GM23338 (cell line): ENCODE measurements at regions not wholly inside any gene's neighbourhood (a gene's known extent, or its start where the extent isn't known, plus 50 kb on each side); places are given as distances from the start of the nearest gene placed in this dataset.

Experiments used
- ATAC-seq: fragments of 200-7000 bp; cut with Tn5 transposase; 3 replicates; pipeline ENCODE4 v1.9.1; 2020
- DNase-seq: peaks from one replicate; pipeline ENCODE4 v3.0.0-alpha.2; 2015; ENCODE audit warnings: low spot score
- H2AFZ ChIP-seq: fragments of 200-600 bp; sonication (generic); 2 replicates; pipeline ENCODE4 v1.8.0; 2016; ENCODE audit warnings: antibody characterized with exemption, mild to moderate bottlenecking, moderate library complexity
- H3F3A ChIP-seq: fragments of 200-600 bp; sonication (generic); replicated peaks from 2 replicates; pipeline ENCODE4 v1.8.0; 2017; ENCODE audit warnings: antibody characterized with exemption, mixed run types, low read depth
- H3K27ac ChIP-seq: fragments of 200-600 bp; sonication (generic); 2 replicates; pipeline ENCODE4 v1.6.1; 2016; ENCODE audit warnings: low read depth
- H3K27me3 ChIP-seq: fragments of 200-600 bp; sonication (generic); 2 replicates; pipeline ENCODE4 v1.8.0; 2016; ENCODE audit warnings: mild to moderate bottlenecking, mixed run types, moderate library complexity; ENCODE audit not compliant: insufficient read depth
- H3K36me3 ChIP-seq: fragments of 200-600 bp; sonication (generic); 2 replicates; pipeline ENCODE4 v1.8.0; 2016; ENCODE audit warnings: mild to moderate bottlenecking; ENCODE audit not compliant: insufficient read depth
- H3K4me1 ChIP-seq: fragments of 200-600 bp; sonication (generic); 2 replicates; pipeline ENCODE4 v1.8.0; 2016; ENCODE audit warnings: mild to moderate bottlenecking, moderate library complexity; ENCODE audit not compliant: insufficient read depth
- H3K4me2 ChIP-seq: fragments of 200-600 bp; sonication (generic); 2 replicates; pipeline ENCODE4 v1.7.1; 2017; ENCODE audit warnings: mixed run types
- H3K4me3 ChIP-seq: fragments of 200-600 bp; sonication (generic); 2 replicates; pipeline ENCODE4 v1.6.1; 2016; ENCODE audit warnings: mixed run types
- H3K79me2 ChIP-seq: fragments of 200-600 bp; sonication (generic); replicated peaks from 2 replicates; pipeline ENCODE4 v1.8.0; 2017; ENCODE audit warnings: mild to moderate bottlenecking; ENCODE audit not compliant: insufficient read depth
- H3K9me2 ChIP-seq: fragments of 200-600 bp; sonication (generic); 2 replicates; pipeline ENCODE4 v1.8.0; 2017; ENCODE audit not compliant: insufficient read depth
- H4K20me1 ChIP-seq: fragments of 200-600 bp; sonication (generic); replicated peaks from 2 replicates; pipeline ENCODE4 v1.8.0; 2017; ENCODE audit warnings: mild to moderate bottlenecking; ENCODE audit not compliant: insufficient read depth
- H3K27ac Mint-ChIP-seq: 2 replicates; pipeline ENCODE4 v1.8.0; 2020; ENCODE audit warnings: inconsistent platforms, mild to moderate bottlenecking, moderate library complexity, mixed read lengths
- H3K27me3 Mint-ChIP-seq: 3 replicates; pipeline ENCODE4 v1.8.0; 2022; ENCODE audit warnings: low read depth, mild to moderate bottlenecking, moderate library complexity, mixed read lengths, inconsistent platforms; ENCODE audit not compliant: insufficient read depth, poor library complexity
- H3K36me3 Mint-ChIP-seq: 3 replicates; pipeline ENCODE4 v1.8.0; 2021; ENCODE audit warnings: low read depth, mild to moderate bottlenecking, inconsistent platforms, moderate library complexity, mixed read lengths
- H3K4me1 Mint-ChIP-seq: 3 replicates; pipeline ENCODE4 v1.8.0; 2020; ENCODE audit warnings: mild to moderate bottlenecking, inconsistent platforms, mixed read lengths
- H3K4me3 Mint-ChIP-seq: 3 replicates; pipeline ENCODE4 v1.8.0; 2021; ENCODE audit warnings: moderate library complexity, mild to moderate bottlenecking, inconsistent platforms, mixed read lengths
- H3K9me3 Mint-ChIP-seq: 3 replicates; pipeline ENCODE4 v1.8.0; 2020; ENCODE audit warnings: moderate library complexity, mild to moderate bottlenecking, inconsistent platforms, mixed read lengths
- CREB1 ChIP-seq: fragments of 250-450 bp; sonication (Bioruptor Pico); IDR thresholded peaks from 2 replicates; pipeline ENCODE4 v1.5.0; 2020; ENCODE audit warnings: low read depth, mild to moderate bottlenecking, moderate library complexity
- CTCF ChIP-seq, 2 experiments: fragments of 200-600 bp in 1 of 2; sonication (generic) in 1 of 2; conservative IDR thresholded peaks; 2 replicates each; pipeline versions ENCODE4 v1.5.1 to v1.6.1; 2016 to 2017; ENCODE audit warnings: antibody characterized with exemption in 2 of 2, low read depth in 2 of 2, mild to moderate bottlenecking in 2 of 2, moderate library complexity in 1 of 2
- ETS1 ChIP-seq: IDR thresholded peaks from 2 replicates; pipeline ENCODE4 v1.6.1; 2016; ENCODE audit warnings: antibody characterized with exemption
- EZH2 ChIP-seq: fragments of 200-600 bp; sonication (generic); IDR thresholded peaks from one replicate; pipeline ENCODE4 v1.8.0; 2017; ENCODE audit warnings: antibody characterized with exemption, mild to moderate bottlenecking, low read depth; ENCODE audit not compliant: unreplicated experiment
- EZH2phosphoT487 ChIP-seq: fragments of 200-600 bp; sonication (generic); IDR thresholded peaks from one replicate; pipeline ENCODE4 v1.8.1; 2018; ENCODE audit warnings: antibody characterized with exemption; ENCODE audit not compliant: unreplicated experiment
- JUNB ChIP-seq: IDR thresholded peaks from one replicate; pipeline ENCODE4 v1.6.1; 2016; ENCODE audit warnings: antibody characterized with exemption; ENCODE audit not compliant: unreplicated experiment
- NANOG ChIP-seq: IDR thresholded peaks from 2 replicates; pipeline ENCODE4 v1.6.1; 2016; ENCODE audit warnings: antibody characterized with exemption, borderline replicate concordance
- POLR2AphosphoS5 ChIP-seq: IDR thresholded peaks from 2 replicates; pipeline ENCODE4 v1.6.1; 2016; ENCODE audit warnings: antibody characterized with exemption, low read depth
- REST ChIP-seq: IDR thresholded peaks from one replicate; pipeline ENCODE4 v1.6.1; 2018; ENCODE audit warnings: antibody characterized with exemption; ENCODE audit not compliant: unreplicated experiment
- STAT1 ChIP-seq: IDR thresholded peaks from one replicate; pipeline ENCODE4 v1.6.1; 2016; ENCODE audit warnings: antibody characterized with exemption; ENCODE audit not compliant: unreplicated experiment
- ZNF114 ChIP-seq: fragments of 250-450 bp; sonication (Bioruptor Pico); IDR thresholded peaks from 2 replicates; pipeline ENCODE4 v1.5.0; 2020; ENCODE audit warnings: mild to moderate bottlenecking, moderate library complexity
- ZNF331 ChIP-seq: fragments of 250-450 bp; sonication (Bioruptor Pico); IDR thresholded peaks from 2 replicates; pipeline ENCODE4 v1.5.0; 2020; ENCODE audit warnings: low read depth, mild to moderate bottlenecking, moderate library complexity
- ZNF462 ChIP-seq: fragments of 250-450 bp; sonication (Bioruptor Pico); IDR thresholded peaks from 2 replicates; pipeline ENCODE4 v1.5.0; 2020; ENCODE audit warnings: mild to moderate bottlenecking, moderate library complexity

GRCh38 chrX:67346667-67347066 lies 197.2 kb upstream of the AR start:
- Mint-ChIP-seq H3K9me3 (no peaks in the 10 kb centered on the region), H3K4me1 (peaks cover 8% of the 10 kb centered on the region), H3K36me3 (no peaks in the 10 kb centered on the region), H3K27ac (no peak overlapping the region), H3K27me3 (no peaks in the 10 kb centered on the region), H3K4me3 (no peak overlapping the region)
- Histone ChIP-seq H3K9me2 (no peaks in the 10 kb centered on the region), H3K27me3 (no peaks in the 10 kb centered on the region), H3K4me1 (no peaks in the 10 kb centered on the region), H3F3A (no peaks in the 10 kb centered on the region), H3K79me2 (no peaks in the 10 kb centered on the region), H4K20me1 (no peaks in the 10 kb centered on the region), H3K27ac (no peak overlapping the region), H2AFZ (no peak overlapping the region), H3K36me3 (no peaks in the 10 kb centered on the region), H3K4me2 (no peak overlapping the region), H3K4me3 (no peak overlapping the region)
- no peak for TF ChIP-seq ZNF462 (CRISPR knock-in tag)
- no peak for TF ChIP-seq EZH2phosphoT487
- no peak for TF ChIP-seq STAT1
- no peak for TF ChIP-seq ETS1
- no peak for TF ChIP-seq ZNF114 (CRISPR knock-in tag)
- no peak for TF ChIP-seq JUNB
- no peak for TF ChIP-seq POLR2AphosphoS5
- no peak for TF ChIP-seq REST
- no peak for TF ChIP-seq CREB1 (CRISPR knock-in tag)
- no peak for TF ChIP-seq NANOG
- no peak for TF ChIP-seq ZNF331 (CRISPR knock-in tag)
- no peak for TF ChIP-seq CTCF (conservative IDR thresholded peaks at IDR 0.05; ENCODE audit: low read depth in 2 of 2)
- no peak for TF ChIP-seq EZH2
- ATAC-seq (no peak), DNase-seq (no peak)
